CD4-positive, alpha-beta T cell treated with Interleukin-15 for 4 hours (primary cell): ENCODE measurements at regions not wholly inside any gene's neighbourhood (a gene's known extent, or its start where the extent isn't known, plus 50 kb on each side); places are given as distances from the start of the nearest gene placed in this dataset.

Experiments
- DNase-seq: peaks from one replicate; pipeline ENCODE4 v3.0.0-alpha.2; 2020; ENCODE audit warnings: low spot score

DNA sequence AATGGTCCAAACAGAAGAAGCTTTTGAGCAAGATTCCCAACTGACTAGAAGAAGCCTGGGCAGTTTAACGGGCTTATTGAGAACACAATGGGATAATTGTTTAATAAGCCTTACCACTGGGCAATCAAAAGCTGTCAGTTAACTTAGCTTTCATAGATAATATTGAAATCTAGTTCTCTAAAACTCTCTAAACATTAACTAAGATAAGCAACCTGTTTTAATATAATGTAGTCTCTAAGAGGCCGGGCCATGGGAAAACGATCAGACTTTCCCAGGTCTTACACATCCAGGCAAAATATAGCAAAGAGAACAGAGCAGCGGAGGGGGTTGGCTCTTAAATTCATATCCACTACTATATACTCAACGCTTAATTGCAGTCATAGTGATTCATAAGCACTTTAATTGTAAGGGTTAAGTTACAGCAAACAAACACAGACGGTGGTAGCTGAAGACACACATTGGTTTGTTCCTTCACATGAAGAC is 128.0 kb upstream of the FAM83B start:
- no peak for DNase-seq

DNA sequence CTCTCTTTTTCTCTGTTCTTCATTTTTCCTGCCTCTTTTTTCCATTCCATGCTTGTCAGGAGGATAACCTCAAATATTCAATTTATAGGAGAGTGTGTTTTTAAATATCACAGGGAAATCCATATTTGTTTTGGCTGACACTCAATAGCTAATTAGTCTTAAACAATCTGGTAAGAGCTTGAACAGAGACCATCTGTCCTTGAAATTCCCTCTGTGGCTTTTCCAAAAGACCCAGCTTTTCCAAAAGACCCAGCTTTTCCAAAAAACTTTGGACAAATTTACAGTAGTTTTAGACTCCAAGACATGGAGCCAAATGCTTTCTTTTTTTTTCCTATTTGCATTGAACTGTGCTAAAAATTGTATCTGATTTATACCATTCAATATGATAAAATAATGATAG is 127.4 kb upstream of the FAM83B start:
- DNase-seq = no peak

- DNase-seq = no peak
Observed at GRCh38 chr6:54719633-54720032, 126.9 kb upstream of the FAM83B start.

DNA sequence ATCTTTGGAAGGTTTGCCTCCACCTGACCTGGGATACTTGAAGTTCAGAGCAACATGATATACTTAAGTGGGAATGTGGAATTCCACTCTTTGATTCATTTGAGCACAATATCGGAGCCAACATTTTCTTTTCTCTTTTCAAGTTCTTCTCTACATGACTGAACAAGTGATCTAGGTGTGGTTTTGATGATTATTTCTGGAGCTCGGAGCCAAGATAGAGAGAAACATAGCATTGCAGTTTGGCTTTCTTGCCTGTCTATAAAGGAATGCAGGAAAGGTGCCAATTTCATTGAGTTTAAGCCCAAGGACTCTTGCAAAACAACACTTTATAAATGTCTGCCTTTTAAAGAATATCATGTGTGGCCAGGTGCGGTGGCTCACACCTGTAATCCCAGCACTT is 124.2 kb upstream of the FAM83B start:
- no peak for DNase-seq

DNA sequence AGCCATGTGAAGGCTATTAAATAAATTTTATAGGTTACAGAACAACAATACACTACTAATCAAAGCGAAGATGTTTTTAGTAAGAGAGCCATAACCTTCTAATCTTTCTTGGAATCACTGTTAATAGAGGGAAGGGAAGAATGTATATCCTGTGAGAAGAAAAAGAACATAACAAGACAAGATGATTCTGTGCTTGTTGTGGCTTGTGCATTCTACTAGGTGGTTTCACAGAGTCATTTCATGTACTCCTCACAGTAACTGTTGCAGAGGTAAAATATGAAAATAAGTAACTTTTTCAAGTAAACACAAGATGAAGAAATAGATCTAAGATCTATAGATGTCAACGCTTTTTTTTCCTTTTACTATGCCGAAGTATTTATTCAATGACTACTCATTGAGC is 116.9 kb upstream of the FAM83B start:
- DNase-seq = no peak

DNA sequence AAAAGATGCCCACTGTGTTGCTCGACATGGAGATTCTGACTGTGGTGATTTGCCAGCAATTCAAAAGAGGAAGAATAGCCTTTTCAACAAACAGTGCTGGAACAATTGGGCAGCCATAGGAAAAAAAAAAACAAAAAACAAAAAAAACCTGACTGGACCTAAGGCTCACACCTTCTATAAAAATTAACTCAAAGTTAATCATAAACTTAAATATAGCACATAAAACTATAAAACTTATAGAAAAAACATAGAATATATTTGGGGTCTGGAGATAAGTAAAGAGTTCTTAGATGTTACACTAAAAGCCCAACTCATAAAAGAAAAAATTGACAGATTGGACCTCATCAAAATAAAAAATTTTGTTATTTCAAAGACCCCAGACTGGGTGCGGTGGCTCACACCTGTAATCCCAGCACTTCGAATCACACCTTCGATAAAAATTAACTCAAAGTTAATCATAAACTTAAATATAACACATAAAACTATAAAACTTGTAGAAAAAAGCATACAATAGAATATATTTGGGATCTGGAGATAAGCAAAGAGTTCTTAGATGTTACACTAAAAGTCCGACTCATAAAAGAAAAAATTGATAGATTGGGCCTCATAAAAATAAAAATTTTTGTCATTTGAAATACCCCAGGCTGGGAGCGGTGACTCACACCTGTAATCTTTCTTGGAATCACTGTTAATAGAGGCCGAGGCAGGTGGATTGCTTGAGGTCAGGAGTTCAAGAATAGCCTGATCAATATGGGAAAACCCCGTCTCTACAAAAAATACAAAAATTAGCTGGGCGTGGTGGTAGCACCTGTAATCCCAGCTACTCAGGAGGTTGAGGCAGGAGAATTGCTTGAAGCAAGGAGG is 115.6 kb upstream of the FAM83B start:
- DNase-seq = no peak

GRCh38 chr6:54737247-54737646 is 109.3 kb upstream of the FAM83B start:
- no peak for DNase-seq

DNA sequence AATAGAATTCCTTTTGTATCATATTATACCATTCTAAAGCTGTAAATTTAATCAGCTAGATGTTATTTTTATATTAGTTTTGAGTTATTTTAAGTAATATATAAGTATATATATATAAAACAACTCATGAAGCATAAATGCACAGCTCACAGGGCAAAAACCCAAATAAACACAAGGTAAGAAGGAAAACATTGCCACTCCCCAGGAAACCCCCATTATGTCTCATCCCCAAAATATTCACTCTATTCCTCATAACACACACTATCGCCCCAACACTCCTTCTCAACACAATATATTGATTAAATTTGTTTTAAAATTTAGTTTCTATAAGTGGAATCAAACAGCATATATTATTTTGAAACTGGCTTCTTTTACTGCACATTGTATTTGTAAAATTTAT is 98.6 kb upstream of the FAM83B start:
- DNase-seq = no peak

DNA sequence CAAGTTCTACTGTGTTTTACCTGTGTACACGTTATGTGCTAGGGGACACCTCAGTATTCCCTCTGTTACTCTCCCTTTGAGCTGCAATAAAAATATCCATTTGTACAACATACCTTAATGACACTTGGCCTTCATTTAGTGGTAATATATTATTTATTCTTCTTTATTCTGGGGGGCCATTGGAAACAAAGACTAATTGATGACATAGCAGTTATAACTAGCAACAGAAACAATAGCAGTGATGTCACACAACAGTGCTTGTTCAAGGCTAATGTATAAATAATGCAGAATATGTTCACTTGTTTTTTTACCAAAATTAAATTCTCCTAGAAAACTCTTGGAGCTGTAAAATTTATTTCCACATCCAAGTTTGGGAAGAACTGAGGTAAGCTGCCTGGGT is 92.2 kb upstream of the FAM83B start:
- DNase-seq = no peak

DNA sequence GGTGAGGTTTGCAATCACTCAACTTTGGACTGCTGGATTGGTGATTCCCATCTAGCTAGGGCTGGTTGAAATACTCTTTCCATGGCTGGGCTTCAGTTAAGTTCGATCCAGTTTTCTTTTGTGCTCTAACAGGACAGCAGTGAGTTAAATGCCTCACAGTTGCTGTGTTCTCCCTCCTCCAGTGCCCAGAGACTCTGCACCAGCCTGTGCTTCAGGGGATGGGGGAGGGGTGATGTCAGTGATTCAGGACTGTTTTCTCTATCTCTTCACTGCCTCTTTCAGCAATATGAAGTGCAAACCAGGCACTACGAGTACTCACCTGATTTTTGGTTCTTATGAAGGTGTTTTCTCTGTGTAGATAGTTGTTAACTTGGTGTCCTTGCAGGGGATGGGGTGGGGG is 88.2 kb upstream of the FAM83B start:
- no peak for DNase-seq

- no peak for DNase-seq
Observed at GRCh38 chr6:54768494-54768893, 78.1 kb upstream of the FAM83B start.

DNA sequence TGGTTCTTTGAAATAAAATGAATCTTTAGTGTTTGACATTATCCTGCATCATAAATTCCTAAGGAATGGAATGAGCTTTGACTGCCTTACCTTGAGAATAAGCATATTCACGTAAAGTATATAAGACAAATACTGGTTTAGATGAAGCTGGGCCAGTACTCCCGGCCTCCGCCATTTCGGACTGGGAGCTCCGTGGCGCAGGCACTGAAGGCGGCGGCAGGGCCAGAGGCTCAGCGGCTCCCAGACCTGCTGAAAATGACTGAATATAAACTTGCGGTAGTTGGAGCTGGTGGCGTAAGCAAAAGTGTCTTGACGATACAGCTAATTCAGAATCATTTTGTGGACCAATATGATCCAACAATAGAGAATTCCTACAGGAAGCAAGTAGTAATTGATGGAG is 76.2 kb upstream of the FAM83B start:
- DNase-seq = no peak

- DNase-seq = no peak
Observed at GRCh38 chr6:54771968-54772367, 74.6 kb upstream of the FAM83B start.

- no peak for DNase-seq
Observed at GRCh38 chr6:54772610-54773009, 74.0 kb upstream of the FAM83B start.

DNA sequence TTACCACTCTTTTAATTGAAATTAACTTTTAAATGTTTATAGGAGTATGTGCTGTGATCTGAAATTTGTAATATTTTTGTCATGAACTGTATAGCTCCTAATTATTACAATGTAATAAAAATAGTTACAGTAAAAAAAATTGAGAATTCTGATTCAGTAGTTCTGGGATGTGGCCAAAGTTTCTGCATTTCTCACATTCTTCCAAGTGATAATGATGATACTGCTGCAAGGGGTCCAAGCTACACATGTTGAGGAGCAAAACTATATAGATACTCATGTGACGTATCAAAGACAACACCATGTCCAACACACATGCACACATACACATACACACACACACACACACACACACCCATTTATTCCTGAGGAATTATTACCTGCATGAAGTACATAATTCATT is 71.0 kb upstream of the FAM83B start:
- DNase-seq = no peak

DNA sequence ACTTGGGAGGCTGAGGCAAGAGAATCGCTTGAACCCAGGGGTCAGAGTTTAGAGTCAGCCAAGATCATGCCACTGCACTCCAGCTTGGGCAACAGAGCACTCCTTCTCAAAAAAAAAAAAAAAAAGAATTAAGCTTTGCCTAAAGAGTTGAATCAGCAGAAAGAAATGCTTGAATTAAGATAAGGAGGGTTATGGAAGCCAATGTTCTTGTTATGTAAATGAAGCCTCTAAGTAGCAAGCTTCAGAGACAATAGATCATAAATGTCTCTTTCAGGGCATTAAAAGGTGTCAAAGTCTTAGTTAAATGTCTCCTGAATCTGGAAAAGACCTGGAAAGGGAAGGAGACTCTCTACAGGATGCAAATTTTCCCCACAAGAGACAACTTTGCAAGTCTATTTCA is 69.7 kb upstream of the FAM83B start:
- DNase-seq = no peak

DNA sequence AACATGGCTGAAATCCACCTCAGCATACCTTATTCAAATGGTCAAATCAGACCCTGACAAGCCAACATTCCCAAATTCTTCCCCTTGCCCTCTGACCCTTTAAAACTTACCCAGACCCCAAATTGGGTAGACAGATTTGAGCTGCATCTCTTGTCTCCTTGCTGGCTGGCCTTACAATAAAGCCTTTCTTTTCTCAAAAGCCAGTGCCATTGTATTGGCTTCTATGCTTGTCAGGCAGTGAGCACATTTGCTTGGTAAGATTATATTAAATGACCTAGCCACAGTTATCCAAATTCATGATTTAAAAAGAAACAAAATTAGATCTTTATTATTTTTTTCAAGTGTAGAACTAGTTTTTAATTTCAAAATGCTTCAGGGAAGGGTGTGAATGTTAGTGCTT is 67.8 kb upstream of the FAM83B start:
- no peak for DNase-seq

- no peak for DNase-seq
Observed at GRCh38 chr6:54784011-54784410, 62.6 kb upstream of the FAM83B start.

GRCh38 chr6:54786154-54786553 is 60.4 kb upstream of the FAM83B start:
- no peak for DNase-seq

- DNase-seq = no peak
Observed at GRCh38 chr6:54787825-54788224, 58.7 kb upstream of the FAM83B start.
